HepG2 (cell line): ENCODE measurements at regions not wholly inside any gene's neighbourhood (a gene's known extent, or its start where the extent isn't known, plus 50 kb on each side); places are given as distances from the start of the nearest gene placed in this dataset.

Source experiments
- ATAC-seq: fragments of 200-7000 bp; cut with Tn5 transposase; 3 replicates; pipeline ENCODE4 v1.9.1; 2020; ENCODE audit warnings: mild to moderate bottlenecking, moderate library complexity
- BruUV-seq: library from RNA; stranded (reverse); fragments of 400-500 nt; replicated peaks from 2 replicates; lab custom pipeline; 2021; lab: Mats Ljungman, UMichigan
- CTCF ChIA-PET: fragments of 300-600 bp; formaldehyde crosslinking; extraction: SDS; loops from one replicate; lab custom pipeline; 2021; ENCODE audit warnings: low total read pairs, inconsistent platforms, low intra/inter-chr PET ratio; lab: Yijun Ruan, JAX
- POLR2A ChIA-PET: fragments of 350-600 bp; sonication (Branson Sonifier 250); formaldehyde crosslinking; loops from one replicate; lab custom pipeline; 2020; ENCODE audit warnings: antibody characterized with exemption, inconsistent platforms; lab: Yijun Ruan, JAX
- DNase-seq: peaks from one replicate; pipeline ENCODE4 v3.0.0-alpha.2; 2015; ENCODE audit warnings: low spot score
- FAIRE-seq: peaks from 3 replicates; lab custom pipeline; 2011; peaks lifted over from hg19 to GRCh38; lab: Jason Lieb, UNC
- H2AFZ ChIP-seq: one replicate; pipeline ENCODE4 v1.6.1; 2011; ENCODE audit warnings: low read length, inconsistent platforms
- H3K27ac ChIP-seq: fragments of 300-600 bp; 3 replicates; pipeline ENCODE4 v1.8.0; 2011; ENCODE audit warnings: mixed run types, mild to moderate bottlenecking, mixed read lengths, low read length, inconsistent platforms; ENCODE audit not compliant: insufficient read depth; ENCODE audit errors: extremely low read length
- H3K27me3 ChIP-seq, 2 experiments: fragments of 200-600 bp in 1 of 2; 2 replicates in 1 of 2; 3 replicates in 1 of 2; pipeline versions ENCODE4 v1.6.0 to v1.8.0; 2011; ENCODE audit warnings: low read length in 2 of 2, mild to moderate bottlenecking in 2 of 2, moderate library complexity in 2 of 2, inconsistent platforms in 1 of 2; ENCODE audit not compliant: insufficient read depth in 2 of 2, control insufficient read depth in 1 of 2
- H3K36me3 ChIP-seq, 2 experiments: fragments of 200-600 bp in 1 of 2; replicated peaks in 1 of 2; 2 replicates in 1 of 2; 3 replicates in 1 of 2; pipeline versions ENCODE4 v1.5.1 to v1.8.0; 2011; ENCODE audit warnings: low read length in 2 of 2, inconsistent platforms in 1 of 2; ENCODE audit not compliant: insufficient read depth in 2 of 2, control insufficient read depth in 1 of 2
- H3K4me1 ChIP-seq: 2 replicates; pipeline ENCODE4 v1.5.1; 2012; ENCODE audit warnings: low read length, inconsistent platforms; ENCODE audit not compliant: insufficient read depth
- H3K4me2 ChIP-seq: 2 replicates; pipeline ENCODE4 v1.6.0; 2011; ENCODE audit warnings: low read depth, low read length, inconsistent platforms
- H3K4me3 ChIP-seq, 3 experiments: fragments of 200-600 bp in 1 of 3; sonication (generic), shearing (Covaris generic) in 1 of 3; replicated peaks in 1 of 3; 2 replicates each; pipeline ENCODE4 v1.5.1; 2011 to 2016; ENCODE audit warnings: low read length in 3 of 3, inconsistent platforms in 2 of 3, low read depth in 2 of 3, mild to moderate bottlenecking in 2 of 3, control low read depth in 1 of 3, mixed read lengths in 1 of 3; ENCODE audit not compliant: insufficient read depth in 1 of 3
- H3K79me2 ChIP-seq: one replicate; pipeline ENCODE4 v1.6.1; 2011; ENCODE audit warnings: low read length, inconsistent platforms; ENCODE audit not compliant: insufficient read depth
- H3K9ac ChIP-seq: 2 replicates; pipeline ENCODE4 v1.6.0; 2011; ENCODE audit warnings: mild to moderate bottlenecking, low read depth, low read length, inconsistent platforms; ENCODE audit not compliant: insufficient read depth
- H3K9me3 ChIP-seq: 2 replicates; pipeline ENCODE4 v1.5.1; 2012; ENCODE audit warnings: mild to moderate bottlenecking, low read length
- H4K20me1 ChIP-seq: 2 replicates; pipeline ENCODE4 v1.6.0; 2011; ENCODE audit warnings: inconsistent platforms, mild to moderate bottlenecking, low read length, moderate library complexity; ENCODE audit not compliant: insufficient read depth
- ARNTL ChIP-seq: sonication (generic); formaldehyde crosslinking; IDR thresholded peaks from 2 replicates; pipeline ENCODE4 v1.4.0; 2020; ENCODE audit warnings: mild to moderate bottlenecking, missing genetic modification reagents
- CAMTA2 ChIP-seq: sonication (generic); formaldehyde crosslinking; IDR thresholded peaks from 2 replicates; pipeline ENCODE4 v1.4.0; 2020; ENCODE audit warnings: mild to moderate bottlenecking, missing genetic modification reagents, borderline replicate concordance
- CENPBD1 ChIP-seq: sonication (generic); formaldehyde crosslinking; IDR thresholded peaks from 2 replicates; pipeline ENCODE4 v1.8.0; 2022; ENCODE audit warnings: missing genetic modification reagents, low read depth, mild to moderate bottlenecking, borderline replicate concordance
- GPN1 ChIP-seq: sonication (generic); formaldehyde crosslinking; IDR thresholded peaks from 2 replicates; pipeline ENCODE4 v1.5.1; 2020; ENCODE audit warnings: missing genetic modification reagents, borderline replicate concordance
- HNRNPK ChIP-seq: fragments of 200-400 bp; formaldehyde crosslinking; IDR thresholded peaks from 2 replicates; pipeline ENCODE4 v1.6.1; 2018; ENCODE audit warnings: low read length, low read depth, moderate library complexity, mild to moderate bottlenecking; ENCODE audit not compliant: poor library complexity, severe bottlenecking
- NFATC3 ChIP-seq: sonication (generic); formaldehyde crosslinking; IDR thresholded peaks from 2 replicates; pipeline ENCODE4 v1.5.1; 2020; ENCODE audit warnings: mild to moderate bottlenecking, missing genetic modification reagents
- PHF8 ChIP-seq: sonication (generic); formaldehyde crosslinking; IDR thresholded peaks from 2 replicates; pipeline ENCODE4 v1.5.0; 2020; ENCODE audit warnings: missing genetic modification reagents
- RXRB ChIP-seq: IDR thresholded peaks from 2 replicates; pipeline ENCODE4 v1.6.1; 2016; ENCODE audit warnings: borderline replicate concordance, missing genetic modification reagents, missing compliant biosample characterization
- SIX1 ChIP-seq: sonication (generic); formaldehyde crosslinking; IDR thresholded peaks from 2 replicates; pipeline ENCODE4 v1.4.0; 2020; ENCODE audit warnings: missing genetic modification reagents, borderline replicate concordance
- SRSF9 ChIP-seq: fragments of 200-400 bp; formaldehyde crosslinking; IDR thresholded peaks from 2 replicates; pipeline ENCODE4 v1.6.1; 2018; ENCODE audit warnings: borderline replicate concordance, mild to moderate bottlenecking, low read depth, low read length; ENCODE audit not compliant: insufficient read depth, poor library complexity, severe bottlenecking
- TSC22D2 ChIP-seq: sonication (generic); formaldehyde crosslinking; IDR thresholded peaks from 2 replicates; pipeline ENCODE4 v1.5.1; 2020; ENCODE audit warnings: missing genetic modification reagents, mild to moderate bottlenecking, borderline replicate concordance
- ZFP36L2 ChIP-seq: sonication (generic); formaldehyde crosslinking; IDR thresholded peaks from 2 replicates; pipeline ENCODE4 v1.4.0; 2020; ENCODE audit warnings: missing genetic modification reagents
- ZMAT3 ChIP-seq: sonication (generic); formaldehyde crosslinking; conservative IDR thresholded peaks from 2 replicates; pipeline ENCODE4 v1.7.0; 2021; ENCODE audit warnings: missing genetic modification reagents
- ZNF44 ChIP-seq: sonication (generic); formaldehyde crosslinking; IDR thresholded peaks from 2 replicates; pipeline ENCODE4 v1.5.1; 2020; ENCODE audit warnings: mild to moderate bottlenecking, missing genetic modification reagents
- ZNF574 ChIP-seq: sonication (generic); formaldehyde crosslinking; IDR thresholded peaks from 2 replicates; pipeline ENCODE4 v1.4.0; 2020; ENCODE audit warnings: missing genetic modification reagents
- ZNF672 ChIP-seq: sonication (generic); formaldehyde crosslinking; IDR thresholded peaks from 2 replicates; pipeline ENCODE4 v1.8.1; 2022; ENCODE audit warnings: missing genetic modification reagents
- ZSCAN21 ChIP-seq: sonication (generic); formaldehyde crosslinking; IDR thresholded peaks from 2 replicates; pipeline ENCODE4 v1.8.0; 2022; ENCODE audit warnings: mild to moderate bottlenecking, missing genetic modification reagents, moderate library complexity, borderline replicate concordance
- WGBS: methylation state at CpG from one replicate; pipeline ENCODE4 v1.1.6; 2017; ENCODE audit warnings: low lambda C conversion rate; 5-methylcytosine and 5-hydroxymethylcytosine counted together
- in situ Hi-C: cut with HindIII; loops from 2 replicates; pipeline ENCODE4 v1.10.0; 2017; ENCODE audit warnings: low pct_unique_long_range_greater_than_20kb; ENCODE audit not compliant: extremely low pct_ligation_motif_present
- intact Hi-C: fragments of 100-400 bp; cut with micrococcal nuclease; formaldehyde crosslinking; loops from one replicate; pipeline ENCODE4 v1.10.0; 2022; ENCODE audit not compliant: unreplicated experiment

- DNase-seq (no peak), FAIRE-seq (no peak), ATAC-seq (no peak)
- H3K79me2 ChIP-seq = no peaks in the 10 kb centered on the region
- ChIA-PET CTCF (no interaction called here), POLR2A (no interaction called here)
- whole genome bisulfite sequencing = 27% methylated on average over 2 of the region's 2 CpGs
- H3K9me3 ChIP-seq = no peaks in the 10 kb centered on the region
- TF ChIP-seq NFATC3 (CRISPR knock-in tag) (no peak), ZNF574 (CRISPR knock-in tag) (no peak), ZNF44 (CRISPR knock-in tag) (no peak), ZNF672 (CRISPR knock-in tag) (no peak), ARNTL (no peak), ZMAT3 (CRISPR knock-in tag) (no peak), CAMTA2 (CRISPR knock-in tag) (no peak), HNRNPK (no peak), ZFP36L2 (CRISPR knock-in tag) (no peak), RXRB (CRISPR knock-in tag) (no peak), SRSF9 (no peak), SIX1 (CRISPR knock-in tag) (no peak), PHF8 (CRISPR knock-in tag) (no peak), TSC22D2 (CRISPR knock-in tag) (no peak), ZSCAN21 (CRISPR knock-in tag) (no peak), CENPBD1 (no peak), GPN1 (CRISPR knock-in tag) (no peak)
- no peak overlapping the region for H3K27ac ChIP-seq
- no peaks in the 10 kb centered on the region for H4K20me1 ChIP-seq
- H3K4me2 ChIP-seq = no peak overlapping the region
- H2AFZ ChIP-seq = no peak overlapping the region
- no peak overlapping the region for H3K4me3 ChIP-seq
- BruUV-seq = no TSS peak
- H3K9ac ChIP-seq = no peak overlapping the region
- intact Hi-C loops = no loop called here
- H3K36me3 ChIP-seq = no peaks in the 10 kb centered on the region
- H3K4me1 ChIP-seq = peaks cover 29% of the 10 kb centered on the region
- H3K27me3 ChIP-seq = peaks cover 0 to 10% of the 10 kb centered on the region in 2 experiments; a peak in 4 of 5 replicates
- in situ Hi-C loops = no loop called here
Observed at GRCh38 chr13:21901336-21901735, 230.5 kb downstream of the FGF9 start.
